Endodermal cell (in vitro differentiated cells): ENCODE measurements at regions not wholly inside any gene's neighbourhood (a gene's known extent, or its start where the extent isn't known, plus 50 kb on each side); places are given as distances from the start of the nearest gene placed in this dataset.

Experiments
- DNase-seq: peaks from one replicate; pipeline ENCODE4 v3.0.0-alpha.2; 2017
- H3K27ac ChIP-seq: 2 replicates; pipeline ENCODE4 v1.5.1; 2013; ENCODE audit warnings: mild to moderate bottlenecking, low read depth, low read length, moderate library complexity
- H3K27me3 ChIP-seq: 2 replicates; pipeline ENCODE4 v1.6.1; 2013; ENCODE audit warnings: mild to moderate bottlenecking, low read length, moderate library complexity; ENCODE audit not compliant: insufficient read depth, control insufficient read depth, poor library complexity, severe bottlenecking
- H3K36me3 ChIP-seq: 2 replicates; pipeline ENCODE4 v1.7.0; 2013; ENCODE audit warnings: mild to moderate bottlenecking, low read length, moderate library complexity; ENCODE audit not compliant: control insufficient read depth, insufficient read depth
- H3K4me1 ChIP-seq: one replicate; pipeline ENCODE4 v1.7.0; 2013; ENCODE audit warnings: low read length; ENCODE audit not compliant: control insufficient read depth, insufficient read depth
- H3K4me3 ChIP-seq: 2 replicates; pipeline ENCODE4 v1.5.1; 2013; ENCODE audit warnings: mild to moderate bottlenecking, low read length, moderate library complexity
- H3K9ac ChIP-seq: 2 replicates; pipeline ENCODE4 v1.6.1; 2013; ENCODE audit warnings: mild to moderate bottlenecking, low read length, moderate library complexity; ENCODE audit not compliant: poor library complexity, severe bottlenecking; ENCODE audit errors: extremely low read depth
- H3K9me3 ChIP-seq: 2 replicates; pipeline ENCODE4 v1.6.1; 2013; ENCODE audit warnings: mild to moderate bottlenecking, low read length, moderate library complexity; ENCODE audit not compliant: control insufficient read depth
- H3K27ac Mint-ChIP-seq: 2 replicates; pipeline ENCODE4 v1.8.0; 2020; ENCODE audit warnings: mixed read lengths
- H3K27me3 Mint-ChIP-seq: 2 replicates; pipeline ENCODE4 v1.8.0; 2021; ENCODE audit warnings: mild to moderate bottlenecking, mixed read lengths; ENCODE audit not compliant: insufficient read depth
- H3K36me3 Mint-ChIP-seq: 2 replicates; pipeline ENCODE4 v1.8.0; 2020; ENCODE audit warnings: low read depth, mixed read lengths
- H3K4me1 Mint-ChIP-seq: 2 replicates; pipeline ENCODE4 v1.8.0; 2020; ENCODE audit warnings: mixed read lengths
- H3K4me3 Mint-ChIP-seq: 2 replicates; pipeline ENCODE4 v1.8.0; 2020; ENCODE audit warnings: mild to moderate bottlenecking, moderate library complexity, mixed read lengths
- H3K9me3 Mint-ChIP-seq: 2 replicates; pipeline ENCODE4 v1.8.0; 2020; ENCODE audit warnings: mild to moderate bottlenecking, mixed read lengths
- whole genome bisulfite sequencing, 2 experiments: methylation state at CpG; one replicate each; pipeline versions ENCODE4 v1.1.5 to v1.1.7; 2013; ENCODE audit warnings: missing lambda C conversion rate in 2 of 2, mixed read lengths in 1 of 2; ENCODE audit not compliant: insufficient coverage in 1 of 2, insufficient read length in 1 of 2; 5-methylcytosine and 5-hydroxymethylcytosine counted together
- TF ChIP-seq, protein P1 (sequence below): fragments of 200-600 bp; sonication (generic); conservative IDR thresholded peaks from 2 replicates; pipeline ENCODE4 v1.5.0; 2021; ENCODE audit warnings: antibody characterized with exemption, mild to moderate bottlenecking

DNA sequence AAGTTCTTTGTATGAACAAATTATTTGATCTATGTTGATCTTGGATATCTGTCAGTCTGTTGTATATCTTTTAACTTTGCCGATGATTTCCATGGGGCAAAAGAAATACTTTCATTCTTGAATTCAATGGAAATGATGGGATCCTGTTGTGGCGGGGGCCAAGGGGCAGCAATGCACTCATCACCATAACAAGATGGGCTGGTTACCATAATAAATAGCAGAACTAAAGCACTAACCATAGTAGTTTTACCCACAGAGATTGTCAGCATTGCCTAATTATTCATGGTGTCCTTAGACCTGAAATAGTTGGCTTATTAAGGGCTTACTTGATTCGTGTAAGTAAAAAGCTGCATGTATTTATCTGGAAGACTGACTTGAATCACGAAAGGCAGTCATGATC is 309.6 kb downstream of the RFC3 start:
- H3K9me3 ChIP-seq = no peaks in the 10 kb centered on the region
- no peak overlapping the region for H3K27ac ChIP-seq
- no peak overlapping the region for H3K9ac ChIP-seq
- no peaks in the 10 kb centered on the region for H3K27me3 Mint-ChIP-seq
- H3K4me3 ChIP-seq = no peak overlapping the region
- no peaks in the 10 kb centered on the region for H3K9me3 Mint-ChIP-seq
- no peak for DNase-seq
- 84 to 88% methylated on average over 4 of the region's 4 CpGs for WGBS, 2 experiments
- H3K36me3 Mint-ChIP-seq = no peaks in the 10 kb centered on the region
- H3K36me3 ChIP-seq = no peaks in the 10 kb centered on the region
- no peak overlapping the region for H3K27ac Mint-ChIP-seq
- no peak overlapping the region for H3K4me3 Mint-ChIP-seq
- no peaks in the 10 kb centered on the region for H3K27me3 ChIP-seq
- H3K4me1 ChIP-seq = no peaks in the 10 kb centered on the region
- H3K4me1 Mint-ChIP-seq = peaks cover 3% of the 10 kb centered on the region
- TF ChIP-seq, protein P1, sequence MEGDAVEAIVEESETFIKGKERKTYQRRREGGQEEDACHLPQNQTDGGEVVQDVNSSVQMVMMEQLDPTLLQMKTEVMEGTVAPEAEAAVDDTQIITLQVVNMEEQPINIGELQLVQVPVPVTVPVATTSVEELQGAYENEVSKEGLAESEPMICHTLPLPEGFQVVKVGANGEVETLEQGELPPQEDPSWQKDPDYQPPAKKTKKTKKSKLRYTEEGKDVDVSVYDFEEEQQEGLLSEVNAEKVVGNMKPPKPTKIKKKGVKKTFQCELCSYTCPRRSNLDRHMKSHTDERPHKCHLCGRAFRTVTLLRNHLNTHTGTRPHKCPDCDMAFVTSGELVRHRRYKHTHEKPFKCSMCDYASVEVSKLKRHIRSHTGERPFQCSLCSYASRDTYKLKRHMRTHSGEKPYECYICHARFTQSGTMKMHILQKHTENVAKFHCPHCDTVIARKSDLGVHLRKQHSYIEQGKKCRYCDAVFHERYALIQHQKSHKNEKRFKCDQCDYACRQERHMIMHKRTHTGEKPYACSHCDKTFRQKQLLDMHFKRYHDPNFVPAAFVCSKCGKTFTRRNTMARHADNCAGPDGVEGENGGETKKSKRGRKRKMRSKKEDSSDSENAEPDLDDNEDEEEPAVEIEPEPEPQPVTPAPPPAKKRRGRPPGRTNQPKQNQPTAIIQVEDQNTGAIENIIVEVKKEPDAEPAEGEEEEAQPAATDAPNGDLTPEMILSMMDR = no peak

DNA sequence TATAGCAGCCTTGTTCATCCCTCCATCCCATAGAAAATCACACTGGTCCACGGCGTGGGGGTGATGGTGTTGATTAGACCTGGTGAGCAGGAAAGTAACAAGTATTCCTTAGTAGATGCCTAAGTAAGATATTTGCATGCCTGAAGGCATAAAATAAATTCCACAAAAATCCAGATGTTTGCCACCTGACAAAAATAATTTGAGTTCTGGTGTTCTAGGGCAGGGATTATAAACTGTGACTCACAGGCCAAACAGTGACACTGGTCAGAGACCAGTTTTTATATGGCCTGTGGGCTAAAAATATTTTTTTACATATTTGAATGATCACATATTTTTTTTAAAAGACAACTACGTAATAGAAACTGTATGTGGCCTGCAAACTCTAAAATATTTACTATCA is 310.7 kb downstream of the RFC3 start:
- Histone ChIP-seq H3K27me3 (no peaks in the 10 kb centered on the region), H3K4me3 (no peak overlapping the region), H3K4me1 (no peaks in the 10 kb centered on the region), H3K9me3 (no peaks in the 10 kb centered on the region), H3K9ac (no peak overlapping the region), H3K36me3 (no peaks in the 10 kb centered on the region), H3K27ac (no peak overlapping the region)
- H3K9me3 Mint-ChIP-seq = no peaks in the 10 kb centered on the region
- 90% methylated on average over 2 of the region's 3 CpGs; no CpG with 5 or more reads in 1 of the 2 experiments for WGBS, 2 experiments
- no peak overlapping the region for H3K4me3 Mint-ChIP-seq
- DNase-seq = no peak
- no peaks in the 10 kb centered on the region for H3K36me3 Mint-ChIP-seq
- no peaks in the 10 kb centered on the region for H3K27me3 Mint-ChIP-seq
- H3K27ac Mint-ChIP-seq = no peak overlapping the region
- TF ChIP-seq, protein P1 = no peak
- H3K4me1 Mint-ChIP-seq = no peaks in the 10 kb centered on the region

DNA sequence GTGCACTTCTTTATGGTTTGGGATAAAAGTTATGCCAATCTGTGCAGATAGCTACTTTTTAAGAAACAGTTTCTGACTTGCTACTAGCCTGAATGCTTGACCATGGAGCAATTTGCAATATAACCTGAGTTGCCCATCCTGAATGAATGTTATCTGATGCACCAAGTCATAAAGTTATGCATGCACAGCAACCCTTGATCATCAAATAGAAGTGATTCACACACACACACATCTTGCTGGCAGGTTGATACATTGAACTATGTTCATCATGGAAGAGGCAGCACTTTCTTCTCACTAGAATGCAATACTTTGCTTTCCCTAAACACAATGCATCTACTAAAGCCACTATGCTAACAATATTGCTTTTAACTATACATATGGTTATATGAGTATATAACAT is 311.5 kb downstream of the RFC3 start:
- Mint-ChIP-seq H3K27me3 (no peaks in the 10 kb centered on the region), H3K9me3 (no peaks in the 10 kb centered on the region), H3K4me3 (no peak overlapping the region), H3K27ac (no peak overlapping the region), H3K4me1 (no peaks in the 10 kb centered on the region), H3K36me3 (no peaks in the 10 kb centered on the region)
- Histone ChIP-seq H3K9ac (no peak overlapping the region), H3K9me3 (no peaks in the 10 kb centered on the region), H3K4me1 (no peaks in the 10 kb centered on the region), H3K4me3 (no peak overlapping the region), H3K27me3 (no peaks in the 10 kb centered on the region), H3K36me3 (no peaks in the 10 kb centered on the region), H3K27ac (no peak overlapping the region)
- no peak for DNase-seq
- TF ChIP-seq, protein P1 = no peak
